VCaP (cell line): ENCODE measurements at regions not wholly inside any gene's neighbourhood (a gene's known extent, or its start where the extent isn't known, plus 50 kb on each side); places are given as distances from the start of the nearest gene placed in this dataset.
"Not testable (repeated sequence)": the region's sequence is repeated elsewhere in the genome, so short reads cannot be mapped to it uniquely, and the experiment has no call there.

Source experiments
- H3K27ac ChIP-seq: fragments of 450-650 bp; 2 replicates; pipeline ENCODE4 v1.5.1; 2017
- TF ChIP-seq, protein P1 (sequence below): fragments of 450-650 bp; conservative IDR thresholded peaks from 2 replicates; pipeline ENCODE4 v1.5.1; 2017; ENCODE audit warnings: mild to moderate bottlenecking, moderate library complexity

- TF ChIP-seq, protein P1, sequence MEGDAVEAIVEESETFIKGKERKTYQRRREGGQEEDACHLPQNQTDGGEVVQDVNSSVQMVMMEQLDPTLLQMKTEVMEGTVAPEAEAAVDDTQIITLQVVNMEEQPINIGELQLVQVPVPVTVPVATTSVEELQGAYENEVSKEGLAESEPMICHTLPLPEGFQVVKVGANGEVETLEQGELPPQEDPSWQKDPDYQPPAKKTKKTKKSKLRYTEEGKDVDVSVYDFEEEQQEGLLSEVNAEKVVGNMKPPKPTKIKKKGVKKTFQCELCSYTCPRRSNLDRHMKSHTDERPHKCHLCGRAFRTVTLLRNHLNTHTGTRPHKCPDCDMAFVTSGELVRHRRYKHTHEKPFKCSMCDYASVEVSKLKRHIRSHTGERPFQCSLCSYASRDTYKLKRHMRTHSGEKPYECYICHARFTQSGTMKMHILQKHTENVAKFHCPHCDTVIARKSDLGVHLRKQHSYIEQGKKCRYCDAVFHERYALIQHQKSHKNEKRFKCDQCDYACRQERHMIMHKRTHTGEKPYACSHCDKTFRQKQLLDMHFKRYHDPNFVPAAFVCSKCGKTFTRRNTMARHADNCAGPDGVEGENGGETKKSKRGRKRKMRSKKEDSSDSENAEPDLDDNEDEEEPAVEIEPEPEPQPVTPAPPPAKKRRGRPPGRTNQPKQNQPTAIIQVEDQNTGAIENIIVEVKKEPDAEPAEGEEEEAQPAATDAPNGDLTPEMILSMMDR: no peak
- no peak overlapping the region for H3K27ac ChIP-seq
Measured at GRCh38 chr20:12225898-12226297, 308.2 kb downstream of the BTBD3 start.

DNA sequence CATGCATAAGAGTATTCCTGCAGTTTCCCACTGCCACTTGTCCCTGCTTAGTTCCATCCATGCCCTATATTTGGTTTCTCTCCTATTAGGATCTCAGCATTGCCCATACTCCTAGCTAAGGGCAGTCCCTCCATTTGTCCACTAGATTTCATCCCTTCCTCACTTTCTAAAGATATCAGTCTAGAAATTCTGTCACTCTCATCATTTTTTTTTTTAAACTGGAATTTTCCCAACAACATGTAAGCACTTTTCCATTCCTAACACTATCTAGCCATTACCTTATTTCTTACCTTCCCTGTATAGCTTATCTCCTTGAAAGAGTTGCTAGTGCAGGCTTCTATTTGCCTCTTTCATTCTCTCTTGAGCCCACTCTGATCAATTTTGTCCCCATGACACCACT, 312.2 kb downstream of the BTBD3 start:
- TF ChIP-seq, protein P1: no peak

GRCh38 chr20:12237772-12238171, 320.1 kb downstream of the BTBD3 start:
- no peak overlapping the region for H3K27ac ChIP-seq
- TF ChIP-seq, protein P1: no peak

More for the DNA sequence above, 312.2 kb downstream of the BTBD3 start:
- H3K27ac ChIP-seq: no peak overlapping the region

GRCh38 chr20:12241065-12241464, 323.4 kb downstream of the BTBD3 start:
- peak overlapping the region; percentile 18 for H3K27ac ChIP-seq
- TF ChIP-seq, protein P1: no peak

DNA sequence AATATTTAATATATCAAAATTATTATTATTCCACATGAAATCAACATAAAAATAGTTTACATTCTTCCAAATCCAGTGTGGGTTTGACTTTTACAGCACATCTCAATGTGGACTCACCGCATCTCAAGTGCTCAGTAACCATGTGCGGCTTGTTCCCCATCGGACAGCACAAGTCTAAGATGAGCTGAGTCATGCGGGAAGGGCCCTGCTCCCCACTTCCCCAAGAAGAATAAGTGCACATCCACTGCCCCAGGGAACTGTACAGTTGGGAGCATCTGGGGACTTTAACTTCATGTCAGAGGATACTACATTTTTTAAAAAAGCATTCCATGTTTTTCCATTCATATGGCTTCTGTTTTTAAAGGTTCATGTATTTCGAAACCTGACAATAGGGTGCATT, 325.6 kb downstream of the BTBD3 start:
- no peak overlapping the region for H3K27ac ChIP-seq
- TF ChIP-seq, protein P1: no peak

GRCh38 chr20:12248481-12248880, 330.8 kb downstream of the BTBD3 start:
- TF ChIP-seq, protein P1: no peak
- H3K27ac ChIP-seq: no peak overlapping the region

GRCh38 chr20:12250661-12251060, 333.0 kb downstream of the BTBD3 start:
- not testable (repeated sequence) for H3K27ac ChIP-seq

GRCh38 chr20:12252793-12253192, 335.1 kb downstream of the BTBD3 start:
- no peak overlapping the region for H3K27ac ChIP-seq
- TF ChIP-seq, protein P1: no peak
